Stimulated activated CD8-positive, alpha-beta memory T cell treated with anti-CD3 and anti-CD28 coated beads, Interleukin-12 subunit alpha, Interleukin-12 subunit beta, amount 100 ng/mL, for 24 hours (primary cell): ENCODE measurements at regions not wholly inside any gene's neighbourhood (a gene's known extent, or its start where the extent isn't known, plus 50 kb on each side); places are given as distances from the start of the nearest gene placed in this dataset.

Experiments used
- DNase-seq: peaks from one replicate; pipeline ENCODE4 v3.0.0-alpha.2; 2020; ENCODE audit errors: extremely low read depth

GRCh38 chr20:50426866-50427718 is 83.1 kb upstream of the PTPN1 start:
- no peak for DNase-seq

GRCh38 chr20:50427719-50428083 is 82.5 kb upstream of the PTPN1 start:
- DNase-seq = no peak

GRCh38 chr20:50428097-50428828 is 81.9 kb upstream of the PTPN1 start:
- no peak for DNase-seq

- no peak for DNase-seq
These were observed 80.8 kb upstream of the PTPN1 start for GRCh38 chr20:50429412-50429811.

GRCh38 chr20:50431066-50431450 is 79.1 kb upstream of the PTPN1 start:
- DNase-seq = no peak

GRCh38 chr20:50433001-50433761 is 77.0 kb upstream of the PTPN1 start:
- DNase-seq = no peak

GRCh38 chr20:50434321-50434652 is 75.9 kb upstream of the PTPN1 start:
- no peak for DNase-seq

GRCh38 chr20:50434653-50435396 is 75.4 kb upstream of the PTPN1 start:
- no peak for DNase-seq

- no peak for DNase-seq
These were observed 74.7 kb upstream of the PTPN1 start for GRCh38 chr20:50435397-50436051.

- no peak for DNase-seq
These were observed 74.0 kb upstream of the PTPN1 start for GRCh38 chr20:50436052-50436656.

GRCh38 chr20:50436696-50437095 is 73.5 kb upstream of the PTPN1 start:
- no peak for DNase-seq

- no peak for DNase-seq
These were observed 71.2 kb upstream of the PTPN1 start for GRCh38 chr20:50438986-50439407.

GRCh38 chr20:50439539-50440453 is 70.4 kb upstream of the PTPN1 start:
- no peak for DNase-seq

- no peak for DNase-seq
These were observed 67.7 kb upstream of the PTPN1 start for GRCh38 chr20:50442512-50442911.

GRCh38 chr20:50445354-50446151 is 64.6 kb upstream of the PTPN1 start:
- DNase-seq = no peak

GRCh38 chr20:50446351-50447101 is 63.7 kb upstream of the PTPN1 start:
- DNase-seq = no peak

- no peak for DNase-seq
These were observed 62.9 kb upstream of the PTPN1 start for GRCh38 chr20:50447102-50447804.

- no peak for DNase-seq
These were observed 62.4 kb upstream of the PTPN1 start for GRCh38 chr20:50447817-50448216.
